NCI-H146 (cell line): ENCODE measurements at regions not wholly inside any gene's neighbourhood (a gene's known extent, or its start where the extent isn't known, plus 50 kb on each side); places are given as distances from the start of the nearest gene placed in this dataset.

Experiments
- DNase-seq: peaks from one replicate; lab custom pipeline; 2025; lab: John Stamatoyannopoulos, UW

- DNase-seq, result no peak
Measured at GRCh38 chr17:6213859-6214258, 143.7 kb downstream of the WSCD1 start.

GRCh38 chr17:6212766-6213165, 142.6 kb downstream of the WSCD1 start:
- no peak for DNase-seq

GRCh38 chr17:6209829-6210228, 139.7 kb downstream of the WSCD1 start:
- DNase-seq, result no peak

GRCh38 chr17:6208608-6209180, 138.5 kb downstream of the WSCD1 start:
- no peak for DNase-seq

GRCh38 chr17:6205525-6205924, 135.3 kb downstream of the WSCD1 start:
- DNase-seq, result no peak

GRCh38 chr17:6205033-6205432, 134.9 kb downstream of the WSCD1 start:
- no peak for DNase-seq

- DNase-seq, result no peak
Measured at GRCh38 chr17:6204203-6204722, 134.1 kb downstream of the WSCD1 start.

- DNase-seq, result peak; percentile 23
Measured at GRCh38 chr17:6196355-6196754, 126.2 kb downstream of the WSCD1 start.

- DNase-seq, result peak; percentile 26
Measured at GRCh38 chr17:6195123-6195522, 124.9 kb downstream of the WSCD1 start.

GRCh38 chr17:6191405-6192324, 121.5 kb downstream of the WSCD1 start:
- no peak for DNase-seq

GRCh38 chr17:6187836-6188235, 117.7 kb downstream of the WSCD1 start:
- DNase-seq, result peak; percentile 58

- DNase-seq, result no peak
Measured at GRCh38 chr17:6186998-6187397, 116.8 kb downstream of the WSCD1 start.

GRCh38 chr17:6184508-6184907, 114.3 kb downstream of the WSCD1 start:
- DNase-seq, result no peak

- no peak for DNase-seq
Measured at GRCh38 chr17:6179017-6179416, 108.8 kb downstream of the WSCD1 start.

GRCh38 chr17:6177941-6178694, 107.9 kb downstream of the WSCD1 start:
- DNase-seq, result no peak
